Erythroblast (primary cell): ENCODE measurements at regions not wholly inside any gene's neighbourhood (a gene's known extent, or its start where the extent isn't known, plus 50 kb on each side); places are given as distances from the start of the nearest gene placed in this dataset.

Experiments used
- GATA1 ChIP-seq: IDR thresholded peaks from 2 replicates; pipeline ENCODE4 v1.6.1; 2011; ENCODE audit warnings: low read depth, mild to moderate bottlenecking, control low read depth, low read length, moderate library complexity
- POLR2A ChIP-seq: IDR thresholded peaks from 2 replicates; pipeline ENCODE4 v1.6.1; 2011; ENCODE audit warnings: mild to moderate bottlenecking, low read length

- TF ChIP-seq POLR2A (no peak), GATA1 (no peak)
Observed at GRCh38 chr13:103976371-103976770, 910.2 kb upstream of the SLC10A2 start.
